GM21367 (cell line): ENCODE measurements at regions not wholly inside any gene's neighbourhood (a gene's known extent, or its start where the extent isn't known, plus 50 kb on each side); places are given as distances from the start of the nearest gene placed in this dataset.
A peak's percentile ranks its signal among the peaks of the same experiment; 100 is the strongest.

Experiments used
- ATAC-seq: cut with Tn5 transposase; IDR thresholded peaks from one replicate; pipeline ENCODE4 v1.9.1; 2021; ENCODE audit not compliant: unreplicated experiment

DNA sequence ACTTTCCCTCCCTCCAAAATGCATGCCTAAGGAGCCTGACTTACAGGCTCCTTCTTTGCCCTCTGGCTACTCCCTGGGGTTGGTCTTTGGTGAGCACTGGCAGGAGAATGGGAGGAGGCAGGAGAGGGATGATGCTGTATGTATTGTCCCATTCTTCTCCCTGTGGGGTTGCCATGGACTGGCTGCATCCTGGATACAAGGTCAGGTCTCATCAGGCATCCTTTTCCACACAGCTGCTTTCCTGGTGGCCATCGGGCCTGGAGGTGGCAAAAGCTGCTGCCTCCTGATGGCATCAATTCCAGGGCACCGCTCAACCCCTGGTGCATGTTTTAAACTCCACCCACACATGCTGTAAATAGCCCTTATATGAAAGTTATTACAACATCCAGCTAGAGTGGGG is 257.2 kb downstream of the ETS1 start:
- no peak for ATAC-seq

- ATAC-seq: no peak
These were observed 258.3 kb downstream of the ETS1 start for GRCh38 chr11:128328955-128329551.

DNA sequence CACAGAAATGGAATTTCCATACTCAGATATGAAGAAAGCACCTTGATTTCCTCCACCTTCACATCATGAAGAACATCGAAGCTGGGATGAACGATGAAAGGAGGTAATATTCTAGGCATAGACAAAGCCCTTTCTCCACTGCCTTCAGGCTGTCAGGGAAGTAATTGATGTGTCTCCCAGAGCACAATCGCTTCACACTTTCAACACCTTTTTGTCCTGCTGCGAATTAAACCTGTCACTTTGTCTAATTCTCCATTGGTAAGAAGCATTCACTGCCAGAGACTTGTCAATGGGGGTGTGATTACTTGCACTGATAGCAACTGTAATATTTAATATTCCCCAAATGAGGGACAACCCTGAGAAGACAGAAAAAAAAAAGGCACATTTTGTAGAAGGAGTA is 260.1 kb downstream of the ETS1 start:
- no peak for ATAC-seq

- no peak for ATAC-seq
These were observed 260.6 kb downstream of the ETS1 start for GRCh38 chr11:128326791-128327190.

DNA sequence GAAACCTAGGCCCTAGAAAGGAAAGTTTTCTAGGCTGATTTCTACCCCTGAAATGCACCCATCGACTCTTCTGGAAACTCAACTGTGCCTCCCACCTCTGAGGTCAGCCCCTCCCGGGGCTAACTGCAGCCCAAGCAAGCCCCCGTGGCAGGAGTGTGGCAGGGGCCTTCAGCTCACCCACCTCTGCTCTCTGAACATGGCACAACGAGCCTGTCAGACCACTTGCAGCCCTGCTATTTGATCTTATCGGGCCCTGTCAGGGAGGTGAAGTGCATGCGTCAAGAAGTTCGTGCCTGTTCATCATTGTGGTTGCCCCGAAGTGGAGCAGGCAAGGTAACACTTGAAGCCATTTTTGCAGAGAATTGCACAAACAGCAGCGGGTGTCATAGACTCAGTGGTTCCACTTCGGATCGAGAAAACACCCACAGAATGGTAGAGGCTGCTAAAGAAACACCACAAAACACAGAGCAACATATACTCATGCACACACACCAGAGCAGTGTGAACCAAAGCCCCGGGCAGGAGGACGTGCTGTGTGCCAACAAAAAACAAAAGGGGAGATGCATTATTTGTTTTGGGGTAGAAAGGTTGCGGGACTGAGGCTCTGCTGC is 262.7 kb downstream of the ETS1 start:
- ATAC-seq: no peak

DNA sequence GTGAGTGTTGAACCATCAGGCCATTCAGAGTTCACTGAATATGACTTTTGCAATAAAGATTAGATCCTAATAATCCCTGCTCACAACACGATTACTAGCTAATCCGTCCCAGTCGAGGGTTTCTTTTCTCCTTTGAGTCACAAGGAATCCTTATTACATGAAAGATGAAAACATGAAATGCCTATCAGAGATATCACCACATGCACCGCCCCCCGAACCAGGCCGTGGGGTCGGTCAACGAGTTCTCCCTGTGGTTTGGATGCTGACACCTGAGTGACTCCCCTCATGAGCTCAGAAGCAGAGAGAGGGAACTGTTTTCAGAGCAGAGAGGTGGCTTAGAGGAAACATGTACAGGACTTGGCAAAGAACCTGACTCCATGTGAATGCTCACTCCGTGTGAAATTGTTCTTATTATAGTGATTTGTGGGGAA is 263.3 kb downstream of the ETS1 start:
- ATAC-seq: no peak

DNA sequence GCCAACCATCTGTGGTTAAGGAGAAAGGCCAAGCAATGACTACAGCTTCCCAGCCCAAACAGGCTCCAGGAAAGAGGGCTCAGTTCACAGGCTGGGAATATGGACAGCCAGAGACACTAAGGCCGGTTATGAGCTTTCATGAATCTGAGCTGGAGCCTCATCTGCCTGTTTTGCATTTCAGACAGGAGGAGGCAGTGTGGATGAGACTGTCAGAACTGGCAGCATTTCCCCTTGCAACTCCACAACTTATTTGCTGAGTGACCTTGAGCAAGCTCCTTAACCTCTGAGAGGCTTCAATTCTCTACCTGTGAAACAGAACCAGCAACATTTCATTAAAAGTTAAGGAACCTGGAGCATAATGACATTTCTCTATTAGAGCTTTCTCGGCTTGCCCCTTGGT is 264.0 kb downstream of the ETS1 start:
- peak; percentile 43 for ATAC-seq

- ATAC-seq: peak; percentile 84
These were observed 268.4 kb downstream of the ETS1 start for GRCh38 chr11:128318856-128319474.

- no peak for ATAC-seq
These were observed 270.7 kb downstream of the ETS1 start for GRCh38 chr11:128316541-128317227.

DNA sequence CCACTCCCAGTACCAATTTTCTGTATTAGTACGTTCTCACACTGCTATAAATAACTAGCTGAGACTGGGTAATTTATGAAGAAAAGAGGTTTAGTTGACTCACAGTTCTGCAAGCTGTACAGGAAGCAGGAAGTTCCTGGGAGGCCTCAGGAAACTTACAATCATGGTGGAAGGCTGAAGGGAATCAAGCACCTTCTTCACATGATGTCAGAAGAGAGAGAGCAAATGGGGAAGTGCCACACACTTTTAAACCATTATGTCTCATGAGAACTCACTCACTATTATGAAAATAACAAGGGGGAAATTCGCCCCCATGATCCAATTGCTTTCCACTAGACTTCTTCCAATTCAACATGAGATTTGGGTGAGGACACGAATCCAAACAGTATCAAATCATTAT is 271.4 kb downstream of the ETS1 start:
- no peak for ATAC-seq

DNA sequence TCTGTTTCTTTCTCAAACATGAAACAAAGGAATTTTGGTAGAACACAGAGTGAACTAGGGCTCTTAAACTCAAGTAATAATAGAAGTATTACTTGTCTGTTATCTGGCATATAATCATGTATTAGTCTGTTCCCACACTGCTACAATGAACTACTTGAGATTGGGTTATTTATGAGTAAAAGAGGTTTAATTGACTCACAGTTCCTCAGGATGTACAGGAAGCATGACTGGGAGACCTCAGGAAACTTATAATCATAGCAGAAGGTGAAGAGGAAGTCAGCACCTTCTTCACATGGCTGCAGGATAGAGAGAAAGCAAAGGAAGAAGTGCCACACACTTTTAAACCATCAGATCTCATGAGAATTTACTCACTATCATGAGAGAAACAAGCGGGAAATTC is 273.4 kb downstream of the ETS1 start:
- no peak for ATAC-seq

DNA sequence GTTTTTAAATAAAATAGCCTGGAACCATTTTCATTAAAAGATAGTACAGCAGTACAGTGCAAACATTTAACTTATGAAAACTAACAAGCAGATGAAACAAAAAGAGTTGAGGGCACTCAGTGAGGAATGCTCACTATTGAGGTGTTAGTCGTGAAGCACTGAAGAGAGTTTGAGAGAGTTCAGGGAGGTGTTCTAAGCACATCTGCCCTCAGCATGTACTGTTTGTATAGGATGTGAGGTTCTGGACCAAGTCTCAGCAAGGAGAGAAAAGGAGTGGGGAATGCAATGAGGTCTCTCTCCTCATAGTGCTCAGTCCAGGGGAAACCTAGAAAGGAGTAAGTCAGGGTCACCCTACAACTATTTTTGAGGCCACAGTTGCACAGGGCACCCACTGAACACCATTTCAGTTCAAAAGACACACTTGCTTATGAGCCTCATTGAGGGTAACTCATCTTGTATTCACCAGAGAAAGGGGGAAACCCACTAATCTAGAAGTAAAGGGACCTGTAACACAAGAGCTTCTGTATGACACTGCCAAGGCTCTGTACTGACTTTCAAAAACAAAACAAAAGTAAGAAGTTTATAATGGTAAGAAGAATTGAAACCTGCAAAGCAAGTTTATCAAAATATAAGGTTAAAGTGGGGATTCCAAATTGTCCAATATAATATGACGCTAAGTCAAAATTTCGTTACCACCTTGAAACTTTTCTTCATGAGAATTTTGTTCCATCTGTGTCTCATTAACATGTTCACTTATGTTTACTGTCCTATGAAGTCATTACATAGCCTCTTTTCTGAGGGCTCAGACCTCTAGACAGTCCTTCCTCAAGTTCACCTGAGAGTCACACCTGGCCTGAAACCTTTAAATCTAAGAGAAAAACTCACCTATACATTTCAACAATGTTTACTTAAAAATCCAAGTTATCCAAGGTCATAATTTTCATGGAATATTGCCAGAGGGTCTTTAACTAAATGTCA is 275.3 kb downstream of the ETS1 start:
- peak; percentile 56 for ATAC-seq

- no peak for ATAC-seq
These were observed 276.5 kb downstream of the ETS1 start for GRCh38 chr11:128310676-128311445.

DNA sequence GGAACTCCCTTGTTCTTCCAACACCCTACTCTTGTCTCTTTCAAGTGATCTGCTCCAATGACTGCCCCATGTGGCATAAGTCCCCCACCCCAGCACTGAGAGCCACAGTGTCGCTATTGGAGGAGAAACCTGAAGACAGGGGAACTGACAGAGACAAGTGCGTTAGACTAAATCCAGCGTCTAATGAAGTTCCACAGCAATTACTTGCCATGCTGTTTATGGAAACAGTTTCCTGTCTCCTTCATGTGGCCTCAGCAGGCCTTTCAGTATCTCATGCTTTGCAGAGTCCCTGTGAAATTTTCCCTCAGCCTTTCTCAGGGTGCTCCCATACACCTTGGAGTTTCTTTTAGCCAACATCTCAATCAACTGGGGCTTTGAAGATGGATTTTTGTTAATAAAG is 277.4 kb downstream of the ETS1 start:
- no peak for ATAC-seq

DNA sequence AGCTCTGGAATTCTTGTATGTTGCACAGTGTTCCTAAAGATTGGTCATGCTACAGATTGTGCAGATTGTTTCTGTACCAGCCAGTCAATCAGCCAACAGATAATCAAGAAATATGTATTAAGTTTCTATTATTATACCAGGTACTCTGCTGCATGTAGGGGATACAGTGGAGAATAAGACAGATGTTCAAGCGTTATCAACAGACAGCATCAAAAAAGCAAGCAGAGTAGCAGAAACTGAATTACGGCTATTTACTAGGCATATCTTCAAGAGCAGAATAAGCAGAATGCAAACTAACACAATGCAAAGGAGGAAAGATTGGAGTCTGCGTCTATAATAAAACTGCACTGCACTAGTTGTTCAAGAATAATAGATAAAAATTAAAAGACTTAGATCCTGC is 278.6 kb downstream of the ETS1 start:
- no peak for ATAC-seq

DNA sequence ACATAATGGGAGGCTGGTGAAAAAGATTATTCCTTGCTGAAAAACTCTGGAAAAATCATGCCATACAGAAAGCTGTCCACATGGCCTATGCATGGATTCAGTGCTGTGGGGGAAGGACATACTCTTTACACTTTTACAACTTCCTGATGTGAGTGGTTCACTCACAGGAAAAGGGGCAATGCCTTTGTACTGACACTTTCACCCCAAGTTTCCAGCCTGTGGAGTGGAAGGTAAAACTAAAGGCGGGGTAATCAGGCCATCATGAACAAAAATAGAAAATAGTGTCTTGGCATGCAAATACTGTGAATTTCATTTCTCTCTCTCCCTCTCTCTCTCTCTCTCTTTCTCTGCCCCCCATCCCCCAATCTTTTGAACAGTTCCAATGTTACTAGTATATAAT is 281.8 kb downstream of the ETS1 start:
- ATAC-seq: no peak

DNA sequence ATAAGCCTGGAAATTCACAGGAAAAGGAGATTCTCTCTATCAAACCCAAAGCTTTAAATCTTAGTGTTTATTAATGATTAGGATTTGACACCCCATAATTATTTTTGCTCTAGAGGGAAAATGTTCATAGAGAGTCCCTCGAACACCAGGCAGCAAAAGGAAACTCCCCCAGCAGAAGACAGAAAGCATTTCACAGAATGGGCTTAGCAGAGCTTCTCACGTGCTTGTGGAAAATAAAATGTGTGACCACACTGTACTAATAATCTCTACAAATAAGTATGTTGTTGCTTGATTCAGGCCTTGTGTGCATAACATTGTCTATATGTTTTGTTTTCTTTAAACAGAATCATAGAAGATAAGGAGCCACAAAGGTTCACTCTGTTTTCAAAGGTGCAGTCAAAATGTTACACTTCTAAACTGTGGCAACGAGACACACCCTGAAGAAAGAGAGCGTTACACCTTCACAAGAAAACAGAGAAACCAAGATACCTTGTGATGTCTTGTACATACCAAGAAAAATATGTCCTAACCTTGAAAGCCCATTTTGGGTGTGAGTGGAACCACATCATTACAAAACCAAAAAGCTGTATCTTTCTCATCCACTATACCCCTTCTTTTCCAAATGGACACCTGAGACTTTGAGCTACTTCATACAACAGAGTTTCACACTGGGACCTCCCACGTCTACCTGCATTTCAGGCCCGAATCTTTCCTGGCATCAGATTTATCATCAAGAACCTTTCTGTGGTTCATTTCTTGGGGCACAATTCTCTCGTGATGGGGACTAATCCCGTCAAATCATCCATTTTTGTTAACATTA is 282.5 kb downstream of the ETS1 start:
- ATAC-seq: no peak

DNA sequence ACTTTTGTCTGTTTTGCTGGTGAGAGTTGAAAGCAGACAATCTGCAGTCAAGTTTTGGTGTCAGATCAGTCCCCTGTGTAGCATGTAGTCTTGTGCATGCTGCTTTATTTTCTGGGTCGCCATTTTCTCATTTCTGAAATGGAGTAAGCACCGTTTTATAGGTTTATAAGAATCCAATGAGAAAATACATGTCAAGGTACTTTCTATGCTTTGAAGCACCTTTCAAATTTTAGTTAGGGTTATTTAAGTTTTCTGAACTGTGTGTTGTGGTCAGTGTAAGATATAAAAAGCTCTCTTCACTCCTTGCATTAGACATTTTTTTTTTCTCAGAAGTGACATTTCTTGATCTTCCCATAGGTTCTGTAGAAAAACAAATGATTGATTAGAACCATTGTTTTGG is 283.2 kb downstream of the ETS1 start:
- no peak for ATAC-seq

GRCh38 chr11:128303383-128303782 is 284.0 kb downstream of the ETS1 start:
- ATAC-seq: no peak
